ENCODE measurements at regions not wholly inside any gene's neighbourhood (a gene's known extent, or its start where the extent isn't known, plus 50 kb on each side); places are given as distances from the start of the nearest gene placed in this dataset.
A peak's percentile ranks its signal among the peaks of the same experiment; 100 is the strongest.
"Not testable (repeated sequence)": the region's sequence is repeated elsewhere in the genome, so short reads cannot be mapped to it uniquely, and the experiment has no call there.

- Histone ChIP-seq H3K36me3 (ENCODE audit: control insufficient read depth in 4 of 4, insufficient read depth in 4 of 4, low read length in 3 of 4) (no peaks in the 10 kb centered on the region), H3K27me3 (replicated peaks in 2 of 5; ENCODE audit: control insufficient read depth in 4 of 5, insufficient read depth in 5 of 5, low read length in 4 of 5) (no peaks in the 10 kb centered on the region), H3K4me1 (ENCODE audit: control extremely low read depth in 1 of 4, control insufficient read depth in 4 of 4, insufficient read depth in 4 of 4, low read length in 3 of 4) (no peaks in the 10 kb centered on the region), H3K4me3 (ENCODE audit: control insufficient read depth in 1 of 7, extremely low read depth in 1 of 7, insufficient read depth in 4 of 7, low read depth in 2 of 7, low read length in 6 of 7) (no peak overlapping the region), H3K27ac (ENCODE audit: insufficient read depth in 1 of 2, low read depth in 1 of 2, low read length in 2 of 2, poor library complexity in 1 of 2, severe bottlenecking in 2 of 2) (no peak overlapping the region), H3K9me3 (ENCODE audit: control extremely low read depth in 1 of 5, control insufficient read depth in 4 of 5, insufficient read depth in 2 of 5, low read depth in 1 of 5, low read length in 4 of 5) (no peaks in the 10 kb centered on the region)
- 100% methylated on average over 2 of the region's 3 CpGs for WGBS (ENCODE audit: insufficient coverage)
- ChIA-PET CTCF (interaction anchor here (0.8 to 2.0 kb wide), 3 partner anchors 8 to 16 kb away, joined by 3 to 11 read pairs (median 3); no protein-coding TSS in a partner anchor), POLR2A (interaction anchor here (0.6 kb wide), 2 partner anchors 1279 to 1498 kb away, joined by 3 read pairs; no protein-coding TSS in a partner anchor)
- no peak for DNase-seq
These were observed 80.4 kb downstream of the PMAIP1 start for GRCh38 chr18:59980188-59980637.

- no peaks in the 10 kb centered on the region for H3K36me3 ChIP-seq (ENCODE audit: control insufficient read depth in 4 of 4, insufficient read depth in 4 of 4, low read length in 3 of 4)
- CTCF ChIA-PET = interaction anchor here (1.6 kb wide), 1 partner anchor 23 kb away, joined by 3 read pairs; no protein-coding TSS in a partner anchor
- 100% methylated on average over 2 of the region's 4 CpGs for WGBS (ENCODE audit: insufficient coverage)
These were observed 72.2 kb downstream of the PMAIP1 start for GRCh38 chr18:59971871-59972428.

GRCh38 chr18:59971144-59971543 is 71.3 kb downstream of the PMAIP1 start:
- DNase-seq; H3K36me3 ChIP-seq (ENCODE audit: control insufficient read depth in 4 of 4, insufficient read depth in 4 of 4, low read length in 3 of 4); POLR2A ChIA-PET; H3K9me3 ChIP-seq (ENCODE audit: control extremely low read depth in 1 of 5, control insufficient read depth in 4 of 5, insufficient read depth in 2 of 5, low read depth in 1 of 5, low read length in 4 of 5); H3K4me1 ChIP-seq (ENCODE audit: control extremely low read depth in 1 of 4, control insufficient read depth in 4 of 4, insufficient read depth in 4 of 4, low read length in 3 of 4); H3K4me3 ChIP-seq (ENCODE audit: control insufficient read depth in 1 of 7, extremely low read depth in 1 of 7, insufficient read depth in 4 of 7, low read depth in 2 of 7, low read length in 6 of 7); H3K27ac ChIP-seq (ENCODE audit: insufficient read depth in 1 of 2, low read depth in 1 of 2, low read length in 2 of 2, poor library complexity in 1 of 2, severe bottlenecking in 2 of 2): not testable (repeated sequence)
- 100% methylated on average over 1 of the region's 1 CpG for WGBS (ENCODE audit: insufficient coverage)
- peaks cover 0 to 20% (median 3%) of the 10 kb centered on the region in 5 experiments for H3K27me3 ChIP-seq (replicated peaks in 2 of 5; ENCODE audit: control insufficient read depth in 4 of 5, insufficient read depth in 5 of 5, low read length in 4 of 5)
- CTCF ChIA-PET = interaction anchor here (1.6 kb wide), 1 partner anchor 22 kb away, joined by 3 read pairs; no protein-coding TSS in a partner anchor

More at GRCh38 chr18:59971871-59972428, 72.2 kb downstream of the PMAIP1 start:
- POLR2A ChIA-PET = no interaction called here
- peaks cover 0 to 20% (median 3%) of the 10 kb centered on the region in 5 experiments for H3K27me3 ChIP-seq (replicated peaks in 2 of 5; ENCODE audit: control insufficient read depth in 4 of 5, insufficient read depth in 5 of 5, low read length in 4 of 5)
- no peak overlapping the region for H3K4me3 ChIP-seq (ENCODE audit: control insufficient read depth in 1 of 7, extremely low read depth in 1 of 7, insufficient read depth in 4 of 7, low read depth in 2 of 7, low read length in 6 of 7)
- peaks cover 0 to 4% (median 0%) of the 10 kb centered on the region in 5 experiments for H3K9me3 ChIP-seq (ENCODE audit: control extremely low read depth in 1 of 5, control insufficient read depth in 4 of 5, insufficient read depth in 2 of 5, low read depth in 1 of 5, low read length in 4 of 5)
- no peaks in the 10 kb centered on the region for H3K4me1 ChIP-seq (ENCODE audit: control extremely low read depth in 1 of 4, control insufficient read depth in 4 of 4, insufficient read depth in 4 of 4, low read length in 3 of 4)
- DNase-seq = no peak
- H3K27ac ChIP-seq (ENCODE audit: insufficient read depth in 1 of 2, low read depth in 1 of 2, low read length in 2 of 2, poor library complexity in 1 of 2, severe bottlenecking in 2 of 2) = no peak overlapping the region

- DNase-seq; H3K36me3 ChIP-seq (ENCODE audit: control insufficient read depth in 4 of 4, insufficient read depth in 4 of 4, low read length in 3 of 4); POLR2A ChIA-PET; H3K9me3 ChIP-seq (ENCODE audit: control extremely low read depth in 1 of 5, control insufficient read depth in 4 of 5, insufficient read depth in 2 of 5, low read depth in 1 of 5, low read length in 4 of 5); H3K4me1 ChIP-seq (ENCODE audit: control extremely low read depth in 1 of 4, control insufficient read depth in 4 of 4, insufficient read depth in 4 of 4, low read length in 3 of 4); H3K27ac ChIP-seq (ENCODE audit: insufficient read depth in 1 of 2, low read depth in 1 of 2, low read length in 2 of 2, poor library complexity in 1 of 2, severe bottlenecking in 2 of 2): not testable (repeated sequence)
- CTCF ChIA-PET = interaction anchor here (1.6 kb wide), 1 partner anchor 19 kb away, joined by 4 read pairs; no protein-coding TSS in a partner anchor
- WGBS (ENCODE audit: insufficient coverage) = 51% methylated on average over 23 of the region's 56 CpGs
- Histone ChIP-seq H3K27me3 (replicated peaks in 2 of 5; ENCODE audit: control insufficient read depth in 4 of 5, insufficient read depth in 5 of 5, low read length in 4 of 5) (peaks cover 0 to 20% (median 3%) of the 10 kb centered on the region in 5 experiments), H3K4me3 (ENCODE audit: control insufficient read depth in 1 of 7, extremely low read depth in 1 of 7, insufficient read depth in 4 of 7, low read depth in 2 of 7, low read length in 6 of 7) (peak overlapping the region in 2 of 7 experiments; percentile 19 to 30)
These were observed 69.8 kb downstream of the PMAIP1 start for GRCh38 chr18:59969477-59970028.

GRCh38 chr18:59968583-59968982 is 68.8 kb downstream of the PMAIP1 start:
- peaks cover 0 to 4% (median 0%) of the 10 kb centered on the region in 5 experiments for H3K9me3 ChIP-seq (ENCODE audit: control extremely low read depth in 1 of 5, control insufficient read depth in 4 of 5, insufficient read depth in 2 of 5, low read depth in 1 of 5, low read length in 4 of 5)
- ChIA-PET CTCF (interaction anchor here (0.7 to 1.6 kb wide), 2 partner anchors 20 to 131 kb away, joined by 3 to 4 read pairs; no protein-coding TSS in a partner anchor), POLR2A (no interaction called here)
- H3K27me3 ChIP-seq (replicated peaks in 2 of 5; ENCODE audit: control insufficient read depth in 4 of 5, insufficient read depth in 5 of 5, low read length in 4 of 5) = peaks cover 0 to 20% (median 3%) of the 10 kb centered on the region in 5 experiments
- no peak for DNase-seq
- H3K4me1 ChIP-seq (ENCODE audit: control extremely low read depth in 1 of 4, control insufficient read depth in 4 of 4, insufficient read depth in 4 of 4, low read length in 3 of 4) = no peaks in the 10 kb centered on the region
- no peak overlapping the region for H3K4me3 ChIP-seq (ENCODE audit: control insufficient read depth in 1 of 7, extremely low read depth in 1 of 7, insufficient read depth in 4 of 7, low read depth in 2 of 7, low read length in 6 of 7)
- H3K36me3 ChIP-seq (ENCODE audit: control insufficient read depth in 4 of 4, insufficient read depth in 4 of 4, low read length in 3 of 4) = no peaks in the 10 kb centered on the region
- no peak overlapping the region for H3K27ac ChIP-seq (ENCODE audit: insufficient read depth in 1 of 2, low read depth in 1 of 2, low read length in 2 of 2, poor library complexity in 1 of 2, severe bottlenecking in 2 of 2)
- 80% methylated on average over 1 of the region's 2 CpGs for WGBS (ENCODE audit: insufficient coverage)

GRCh38 chr18:59967878-59968277 is 68.1 kb downstream of the PMAIP1 start:
- Histone ChIP-seq H3K4me1 (ENCODE audit: control extremely low read depth in 1 of 4, control insufficient read depth in 4 of 4, insufficient read depth in 4 of 4, low read length in 3 of 4) (no peaks in the 10 kb centered on the region), H3K27ac (ENCODE audit: insufficient read depth in 1 of 2, low read depth in 1 of 2, low read length in 2 of 2, poor library complexity in 1 of 2, severe bottlenecking in 2 of 2) (no peak overlapping the region), H3K9me3 (ENCODE audit: control extremely low read depth in 1 of 5, control insufficient read depth in 4 of 5, insufficient read depth in 2 of 5, low read depth in 1 of 5, low read length in 4 of 5) (peaks cover 0 to 4% (median 0%) of the 10 kb centered on the region in 5 experiments), H3K4me3 (ENCODE audit: control insufficient read depth in 1 of 7, extremely low read depth in 1 of 7, insufficient read depth in 4 of 7, low read depth in 2 of 7, low read length in 6 of 7) (no peak overlapping the region), H3K27me3 (replicated peaks in 2 of 5; ENCODE audit: control insufficient read depth in 4 of 5, insufficient read depth in 5 of 5, low read length in 4 of 5) (peaks cover 0 to 20% (median 3%) of the 10 kb centered on the region in 5 experiments), H3K36me3 (ENCODE audit: control insufficient read depth in 4 of 4, insufficient read depth in 4 of 4, low read length in 3 of 4) (no peaks in the 10 kb centered on the region)
- no CpG with 5 or more reads among the region's 2 CpGs for WGBS (ENCODE audit: insufficient coverage)
- ChIA-PET CTCF (interaction anchor here (1.5 to 2.1 kb wide), 4 partner anchors 14 to 67 kb away, joined by 4 to 11 read pairs (median 6); no protein-coding TSS in a partner anchor), POLR2A (no interaction called here)
- no peak for DNase-seq

GRCh38 chr18:59966913-59967312 is 67.1 kb downstream of the PMAIP1 start:
- Histone ChIP-seq H3K9me3 (ENCODE audit: control extremely low read depth in 1 of 5, control insufficient read depth in 4 of 5, insufficient read depth in 2 of 5, low read depth in 1 of 5, low read length in 4 of 5) (peaks cover 0 to 4% (median 0%) of the 10 kb centered on the region in 5 experiments), H3K27ac (ENCODE audit: insufficient read depth in 1 of 2, low read depth in 1 of 2, low read length in 2 of 2, poor library complexity in 1 of 2, severe bottlenecking in 2 of 2) (no peak overlapping the region), H3K4me3 (ENCODE audit: control insufficient read depth in 1 of 7, extremely low read depth in 1 of 7, insufficient read depth in 4 of 7, low read depth in 2 of 7, low read length in 6 of 7) (no peak overlapping the region), H3K4me1 (ENCODE audit: control extremely low read depth in 1 of 4, control insufficient read depth in 4 of 4, insufficient read depth in 4 of 4, low read length in 3 of 4) (no peaks in the 10 kb centered on the region), H3K27me3 (replicated peaks in 2 of 5; ENCODE audit: control insufficient read depth in 4 of 5, insufficient read depth in 5 of 5, low read length in 4 of 5) (peaks cover 0 to 20% (median 3%) of the 10 kb centered on the region in 5 experiments), H3K36me3 (ENCODE audit: control insufficient read depth in 4 of 4, insufficient read depth in 4 of 4, low read length in 3 of 4) (no peaks in the 10 kb centered on the region)
- WGBS (ENCODE audit: insufficient coverage) = 100% methylated on average over 2 of the region's 2 CpGs
- ChIA-PET CTCF (interaction anchor here (0.9 to 2.1 kb wide), 5 partner anchors 13 to 66 kb away, joined by 3 to 11 read pairs (median 5); no protein-coding TSS in a partner anchor), POLR2A (no interaction called here)
- no peak for DNase-seq
